Neuronal stem cell (in vitro differentiated cells): ENCODE measurements at regions not wholly inside any gene's neighbourhood (a gene's known extent, or its start where the extent isn't known, plus 50 kb on each side); places are given as distances from the start of the nearest gene placed in this dataset.

ENCODE experiments used
- DNase-seq: peaks from one replicate; pipeline ENCODE4 v3.0.0-alpha.2; 2013; ENCODE audit warnings: low spot score
- H2AFZ ChIP-seq: one replicate; pipeline ENCODE4 v1.6.1; 2013; ENCODE audit warnings: mild to moderate bottlenecking, low read length, inconsistent platforms
- H2AK5ac ChIP-seq: 2 replicates; pipeline ENCODE4 v1.6.1; 2013; ENCODE audit warnings: low read depth, mild to moderate bottlenecking, inconsistent platforms, low read length, moderate library complexity, mixed read lengths
- H2BK120ac ChIP-seq: 2 replicates; pipeline ENCODE4 v1.6.1; 2013; ENCODE audit warnings: low read depth, mild to moderate bottlenecking, inconsistent platforms, low read length, moderate library complexity, mixed read lengths
- H2BK12ac ChIP-seq: one replicate; pipeline ENCODE4 v1.6.1; 2013; ENCODE audit warnings: low read length, inconsistent platforms
- H2BK15ac ChIP-seq: 2 replicates; pipeline ENCODE4 v1.6.1; 2013; ENCODE audit warnings: mild to moderate bottlenecking, low read length, inconsistent platforms, mixed read lengths
- H2BK5ac ChIP-seq: one replicate; pipeline ENCODE4 v1.6.1; 2013; ENCODE audit warnings: inconsistent platforms, mild to moderate bottlenecking, low read length, moderate library complexity
- H3K14ac ChIP-seq: one replicate; pipeline ENCODE4 v1.6.1; 2013; ENCODE audit warnings: low read length, inconsistent platforms
- H3K18ac ChIP-seq: 2 replicates; pipeline ENCODE4 v1.6.1; 2013; ENCODE audit warnings: low read length, inconsistent platforms
- H3K23ac ChIP-seq: 2 replicates; pipeline ENCODE4 v1.6.1; 2013; ENCODE audit warnings: low read depth, mild to moderate bottlenecking, mixed read lengths, low read length, inconsistent platforms; ENCODE audit not compliant: poor library complexity
- H3K27ac ChIP-seq: replicated peaks from 3 replicates; pipeline ENCODE4 v1.5.1; 2013; ENCODE audit warnings: low read length, inconsistent platforms
- H3K27me3 ChIP-seq, 3 experiments: 2 replicates each; pipeline ENCODE4 v1.6.1; 2013; ENCODE audit warnings: low read length in 3 of 3, mild to moderate bottlenecking in 2 of 3, inconsistent platforms in 1 of 3, low read depth in 1 of 3, mixed read lengths in 1 of 3, moderate library complexity in 1 of 3; ENCODE audit not compliant: control insufficient read depth in 3 of 3, insufficient read depth in 3 of 3
- H3K36me3 ChIP-seq, 2 donors: replicated peaks in 1 of 2; 2 replicates each; pipeline ENCODE4 v1.6.1; 2013; ENCODE audit warnings: low read length in 2 of 2; ENCODE audit not compliant: control insufficient read depth in 2 of 2, insufficient read depth in 2 of 2
- H3K4ac ChIP-seq: 2 replicates; pipeline ENCODE4 v1.6.1; 2013; ENCODE audit warnings: inconsistent platforms, mild to moderate bottlenecking, low read length, moderate library complexity
- H3K4me1 ChIP-seq, 2 donors: 1 replicate in 1 of 2; 2 replicates in 1 of 2; pipeline ENCODE4 v1.6.1; 2013; ENCODE audit warnings: low read length in 2 of 2, low read depth in 1 of 2; ENCODE audit not compliant: control insufficient read depth in 2 of 2, insufficient read depth in 1 of 2
- H3K4me2 ChIP-seq: one replicate; pipeline ENCODE4 v1.6.1; 2013; ENCODE audit warnings: mild to moderate bottlenecking, low read length, inconsistent platforms; ENCODE audit not compliant: insufficient read depth, poor library complexity, severe bottlenecking
- H3K4me3 ChIP-seq, 2 donors: 2 replicates each; pipeline ENCODE4 v1.5.1; 2013; ENCODE audit warnings: low read length in 2 of 2, mild to moderate bottlenecking in 2 of 2, inconsistent platforms in 1 of 2, moderate library complexity in 1 of 2
- H3K79me1 ChIP-seq: one replicate; pipeline ENCODE4 v1.6.1; 2013; ENCODE audit warnings: low read depth, mild to moderate bottlenecking, inconsistent platforms, low read length, moderate library complexity
- H3K9ac ChIP-seq: one replicate; pipeline ENCODE4 v1.6.1; 2013; ENCODE audit warnings: mild to moderate bottlenecking, low read depth, low read length, inconsistent platforms; ENCODE audit not compliant: poor library complexity
- H3K9me3 ChIP-seq, 2 donors: replicated peaks in 1 of 2; 2 replicates each; pipeline versions ENCODE3 to v1.6.1; 2013; ENCODE audit warnings: low read length in 2 of 2, mild to moderate bottlenecking in 2 of 2, inconsistent platforms in 1 of 2, low read depth in 1 of 2, mixed read lengths in 1 of 2, moderate library complexity in 1 of 2; ENCODE audit not compliant: control insufficient read depth in 2 of 2, insufficient read depth in 1 of 2
- H4K8ac ChIP-seq: one replicate; pipeline ENCODE4 v1.6.1; 2013; ENCODE audit warnings: low read depth, mild to moderate bottlenecking, inconsistent platforms, low read length, moderate library complexity
- H4K91ac ChIP-seq: one replicate; pipeline ENCODE4 v1.6.1; 2013; ENCODE audit warnings: low read length, low read depth, mild to moderate bottlenecking, inconsistent platforms; ENCODE audit not compliant: poor library complexity
- WGBS, 2 donors: extraction: QIAGEN DNeasy Blood & Tissue Kit; methylation state at CpG; one replicate each; pipeline ENCODE4 v1.1.7; 2013; ENCODE audit warnings: missing lambda C conversion rate in 2 of 2, mixed read lengths in 1 of 2; ENCODE audit not compliant: insufficient read length in 2 of 2, insufficient replicate concordance in 1 of 2; ENCODE audit errors: extremely low coverage in 2 of 2; 5-methylcytosine and 5-hydroxymethylcytosine counted together

GRCh38 chr4:14465507-14465906, 536.8 kb upstream of the CPEB2 start:
- H2BK15ac ChIP-seq, result no peak overlapping the region
- no peaks in the 10 kb centered on the region for H3K27me3 ChIP-seq
- DNase-seq, result no peak
- no peak overlapping the region for H3K9ac ChIP-seq
- H2AK5ac ChIP-seq, result no peak overlapping the region
- H3K4ac ChIP-seq, result no peak overlapping the region
- no peak overlapping the region for H2AFZ ChIP-seq
- no peak overlapping the region for H3K14ac ChIP-seq
- no peak overlapping the region for H2BK5ac ChIP-seq
- no peaks in the 10 kb centered on the region for H3K36me3 ChIP-seq
- WGBS, 2 donors, result no CpG with 5 or more reads among the region's 5 CpGs
- H4K91ac ChIP-seq, result no peak overlapping the region
- H2BK120ac ChIP-seq, result no peak overlapping the region
- H3K4me3 ChIP-seq, result no peak overlapping the region
- H3K27ac ChIP-seq, result no peak overlapping the region
- H3K79me1 ChIP-seq, result no peaks in the 10 kb centered on the region
- no peak overlapping the region for H3K18ac ChIP-seq
- no peaks in the 10 kb centered on the region for H3K4me1 ChIP-seq
- H4K8ac ChIP-seq, result no peak overlapping the region
- H3K23ac ChIP-seq, result no peak overlapping the region
- H3K9me3 ChIP-seq, result no peaks in the 10 kb centered on the region
- H2BK12ac ChIP-seq, result no peak overlapping the region
- no peak overlapping the region for H3K4me2 ChIP-seq

GRCh38 chr4:14478504-14478903, 523.8 kb upstream of the CPEB2 start:
- H2AK5ac ChIP-seq, result no peak overlapping the region
- no CpG with 5 or more reads among the region's 5 CpGs for WGBS, 2 donors
- H2AFZ ChIP-seq, result no peak overlapping the region

GRCh38 chr4:14496408-14496807, 505.9 kb upstream of the CPEB2 start:
- Histone ChIP-seq H2AFZ (no peak overlapping the region), H3K23ac (no peak overlapping the region), H2BK5ac (no peak overlapping the region), H3K4me3 (no peak overlapping the region), H3K18ac (no peak overlapping the region), H3K14ac (no peak overlapping the region), H2BK120ac (no peak overlapping the region), H3K4me1 (no peaks in the 10 kb centered on the region), H3K4ac (no peak overlapping the region), H4K91ac (no peak overlapping the region), H3K9ac (no peak overlapping the region), H2BK15ac (no peak overlapping the region), H3K9me3 (peaks cover 0 to 2% of the 10 kb centered on the region in 2 donors), H3K27ac (no peak overlapping the region), H3K27me3 (no peaks in the 10 kb centered on the region), H4K8ac (no peak overlapping the region), H2BK12ac (no peak overlapping the region), H3K36me3 (no peaks in the 10 kb centered on the region), H3K4me2 (no peak overlapping the region), H3K79me1 (no peaks in the 10 kb centered on the region), H2AK5ac (no peak overlapping the region)
- DNase-seq, result no peak
- WGBS, 2 donors, result no CpG with 5 or more reads among the region's 1 CpG

More at GRCh38 chr4:14478504-14478903, 523.8 kb upstream of the CPEB2 start:
- Histone ChIP-seq H2BK120ac (no peak overlapping the region), H3K9ac (no peak overlapping the region), H3K27me3 (no peaks in the 10 kb centered on the region), H2BK5ac (no peak overlapping the region), H3K4me3 (no peak overlapping the region), H3K36me3 (no peaks in the 10 kb centered on the region), H3K79me1 (peaks cover 1% of the 10 kb centered on the region), H2BK15ac (no peak overlapping the region), H3K4me1 (no peaks in the 10 kb centered on the region), H3K27ac (no peak overlapping the region), H3K18ac (no peak overlapping the region), H4K91ac (no peak overlapping the region), H3K4me2 (no peak overlapping the region), H3K23ac (no peak overlapping the region), H3K4ac (no peak overlapping the region), H3K9me3 (no peaks in the 10 kb centered on the region), H3K14ac (no peak overlapping the region), H2BK12ac (no peak overlapping the region), H4K8ac (no peak overlapping the region)
- no peak for DNase-seq

DNA sequence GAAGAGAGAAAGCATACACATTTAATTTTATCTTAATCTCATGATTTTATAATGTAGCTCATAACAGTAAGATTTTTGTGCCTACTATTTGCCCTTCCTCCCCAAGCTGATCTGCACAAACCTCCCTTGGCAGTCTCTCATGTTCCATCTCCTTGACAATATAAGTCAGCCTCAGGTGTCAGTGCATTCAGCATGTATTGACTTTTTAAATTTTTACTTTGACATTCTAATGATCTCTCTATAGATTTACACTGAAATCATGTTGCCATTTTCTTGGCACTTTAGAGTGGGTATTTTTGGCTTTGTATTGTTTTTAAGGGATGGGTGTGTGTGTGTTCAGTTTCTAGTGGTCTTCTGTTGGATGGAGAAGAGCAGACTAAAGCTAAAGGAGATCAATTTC, 505.3 kb upstream of the CPEB2 start:
- H3K18ac ChIP-seq, result no peak overlapping the region
- no peak overlapping the region for H4K91ac ChIP-seq
- no peak for DNase-seq
- no peak overlapping the region for H3K27ac ChIP-seq
- H4K8ac ChIP-seq, result no peak overlapping the region
- no peak overlapping the region for H2BK5ac ChIP-seq
- H2AFZ ChIP-seq, result no peak overlapping the region
- no peak overlapping the region for H3K4me2 ChIP-seq
- no peak overlapping the region for H3K4ac ChIP-seq
- no peaks in the 10 kb centered on the region for H3K36me3 ChIP-seq
- H3K14ac ChIP-seq, result no peak overlapping the region
- no peak overlapping the region for H3K23ac ChIP-seq
- H3K4me3 ChIP-seq, result no peak overlapping the region
- no peak overlapping the region for H2BK120ac ChIP-seq
- H3K9me3 ChIP-seq, result peaks cover 0 to 2% of the 10 kb centered on the region in 2 donors
- H3K27me3 ChIP-seq, result no peaks in the 10 kb centered on the region
- no peak overlapping the region for H3K9ac ChIP-seq
- H2BK15ac ChIP-seq, result no peak overlapping the region
- no peaks in the 10 kb centered on the region for H3K4me1 ChIP-seq
- no peak overlapping the region for H2BK12ac ChIP-seq
- no peaks in the 10 kb centered on the region for H3K79me1 ChIP-seq
- no peak overlapping the region for H2AK5ac ChIP-seq
